Astrocyte (in vitro differentiated cells and primary cell): ENCODE measurements at regions not wholly inside any gene's neighbourhood (a gene's known extent, or its start where the extent isn't known, plus 50 kb on each side); places are given as distances from the start of the nearest gene placed in this dataset.
A peak's percentile ranks its signal among the peaks of the same experiment; 100 is the strongest.
"Not testable (repeated sequence)": the region's sequence is repeated elsewhere in the genome, so short reads cannot be mapped to it uniquely, and the experiment has no call there.

Source experiments
- DNase-seq: peaks from one replicate; pipeline ENCODE4 v3.0.0-alpha.2; 2010; ENCODE audit warnings: low read depth
- FAIRE-seq: peaks from 2 replicates; lab custom pipeline; 2011; peaks lifted over from hg19 to GRCh38; lab: Jason Lieb, UNC
- H2AFZ ChIP-seq: 2 replicates; pipeline ENCODE4 v1.6.0; 2012; ENCODE audit warnings: low read depth, low read length, inconsistent platforms
- H3K27ac ChIP-seq: 2 replicates; pipeline ENCODE4 v1.5.1; 2011; ENCODE audit warnings: low read depth, low read length, inconsistent platforms
- H3K27me3 ChIP-seq: 2 replicates; pipeline ENCODE4 v1.6.0; 2011; ENCODE audit warnings: low read length, inconsistent platforms; ENCODE audit not compliant: insufficient read depth
- H3K36me3 ChIP-seq: 2 replicates; pipeline ENCODE4 v1.5.1; 2011; ENCODE audit warnings: low read length, inconsistent platforms; ENCODE audit not compliant: insufficient read depth
- H3K4me1 ChIP-seq: 2 replicates; pipeline ENCODE4 v1.5.1; 2011; ENCODE audit warnings: low read length, inconsistent platforms; ENCODE audit not compliant: insufficient read depth
- H3K4me2 ChIP-seq: 2 replicates; pipeline ENCODE4 v1.6.0; 2012; ENCODE audit warnings: low read length, inconsistent platforms
- H3K4me3 ChIP-seq: 2 replicates; pipeline ENCODE4 v1.5.1; 2011; ENCODE audit warnings: low read depth, mild to moderate bottlenecking, low read length, inconsistent platforms; ENCODE audit not compliant: insufficient read depth
- H3K79me2 ChIP-seq: 2 replicates; pipeline ENCODE4 v1.6.0; 2012; ENCODE audit warnings: mild to moderate bottlenecking, low read length, inconsistent platforms; ENCODE audit not compliant: insufficient read depth
- H3K9ac ChIP-seq: 2 replicates; pipeline ENCODE4 v1.6.0; 2012; ENCODE audit warnings: mild to moderate bottlenecking, low read length, inconsistent platforms
- H3K9me3 ChIP-seq: 2 replicates; pipeline ENCODE4 v1.5.1; 2012; ENCODE audit warnings: low read depth, mild to moderate bottlenecking, low read length, inconsistent platforms; ENCODE audit not compliant: insufficient read depth
- H4K20me1 ChIP-seq: 2 replicates; pipeline ENCODE4 v1.6.0; 2012; ENCODE audit warnings: low read length, inconsistent platforms; ENCODE audit not compliant: insufficient read depth
- H3K27ac Mint-ChIP-seq: one replicate; pipeline ENCODE4 v1.8.0; 2021; ENCODE audit warnings: mild to moderate bottlenecking, mixed read lengths; ENCODE audit not compliant: unreplicated experiment
- H3K27me3 Mint-ChIP-seq: one replicate; pipeline ENCODE4 v1.8.0; 2021; ENCODE audit warnings: low read depth, mixed read lengths; ENCODE audit not compliant: unreplicated experiment
- H3K36me3 Mint-ChIP-seq: one replicate; pipeline ENCODE4 v1.8.0; 2021; ENCODE audit warnings: low read depth, mixed read lengths; ENCODE audit not compliant: unreplicated experiment
- H3K4me1 Mint-ChIP-seq: one replicate; pipeline ENCODE4 v1.8.0; 2021; ENCODE audit warnings: low read depth, mixed read lengths; ENCODE audit not compliant: unreplicated experiment
- H3K4me3 Mint-ChIP-seq: one replicate; pipeline ENCODE4 v1.8.0; 2021; ENCODE audit warnings: mild to moderate bottlenecking, moderate library complexity, mixed read lengths; ENCODE audit not compliant: unreplicated experiment
- H3K9me3 Mint-ChIP-seq: one replicate; pipeline ENCODE4 v1.8.0; 2021; ENCODE audit warnings: mild to moderate bottlenecking, mixed read lengths; ENCODE audit not compliant: unreplicated experiment
- CTCF ChIP-seq: IDR thresholded peaks from 2 replicates; pipeline ENCODE4 v1.5.1; 2011; ENCODE audit warnings: low read depth, mild to moderate bottlenecking, inconsistent platforms, low read length, moderate library complexity; ENCODE audit not compliant: insufficient read depth
- EZH2 ChIP-seq: IDR thresholded peaks from 2 replicates; pipeline ENCODE4 v1.6.1; 2012; ENCODE audit warnings: mild to moderate bottlenecking, low read length, inconsistent platforms; ENCODE audit not compliant: insufficient read depth

DNA sequence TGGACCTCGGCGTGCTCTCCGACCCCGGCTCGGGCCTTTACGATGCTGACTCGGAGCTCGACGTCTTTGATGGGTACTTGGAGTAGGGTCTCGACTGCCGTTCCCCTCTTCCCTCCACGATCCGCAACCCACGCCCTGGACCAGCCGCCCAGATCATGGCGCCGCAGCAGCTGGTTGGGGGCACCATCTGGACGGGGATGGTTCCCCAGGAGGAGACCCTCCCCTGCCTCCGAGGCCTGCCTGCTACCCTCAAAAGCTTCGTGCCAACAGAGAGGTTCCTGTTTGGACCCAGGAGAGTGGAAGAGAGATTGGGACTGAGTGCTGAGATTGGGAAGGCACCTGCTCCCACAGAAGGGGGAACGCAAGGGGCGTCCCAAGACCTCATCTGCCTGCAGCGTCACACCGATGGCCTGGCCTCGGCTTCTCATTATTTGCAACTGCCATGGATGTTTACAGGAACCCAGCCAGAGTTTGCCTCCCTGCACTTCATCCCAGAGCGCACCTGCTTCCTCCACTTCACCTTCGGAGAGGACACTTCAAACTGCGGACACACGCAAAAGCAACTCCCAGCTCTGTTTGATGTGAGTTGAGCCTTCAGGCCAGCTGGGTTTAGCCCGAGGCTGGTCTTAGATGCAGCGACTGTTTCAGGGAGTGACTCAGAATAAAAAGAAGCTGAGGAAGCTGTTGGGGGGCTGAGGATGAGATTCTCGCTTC, 58.9 kb downstream of the GOLGA6L7 start:
- DNase-seq: peak; percentile 3
- H3K27me3 ChIP-seq, H3K79me2 ChIP-seq, H3K4me1 ChIP-seq, H3K4me3 ChIP-seq, H2AFZ ChIP-seq, H3K4me1 Mint-ChIP-seq, H3K36me3 Mint-ChIP-seq, H3K4me2 ChIP-seq, H3K27ac Mint-ChIP-seq, H3K27ac ChIP-seq, FAIRE-seq, H4K20me1 ChIP-seq, H3K36me3 ChIP-seq, H3K9me3 Mint-ChIP-seq, H3K9me3 ChIP-seq, H3K27me3 Mint-ChIP-seq, H3K9ac ChIP-seq: not testable (repeated sequence)
- H3K4me3 Mint-ChIP-seq: peak overlapping the region; percentile 50

DNA sequence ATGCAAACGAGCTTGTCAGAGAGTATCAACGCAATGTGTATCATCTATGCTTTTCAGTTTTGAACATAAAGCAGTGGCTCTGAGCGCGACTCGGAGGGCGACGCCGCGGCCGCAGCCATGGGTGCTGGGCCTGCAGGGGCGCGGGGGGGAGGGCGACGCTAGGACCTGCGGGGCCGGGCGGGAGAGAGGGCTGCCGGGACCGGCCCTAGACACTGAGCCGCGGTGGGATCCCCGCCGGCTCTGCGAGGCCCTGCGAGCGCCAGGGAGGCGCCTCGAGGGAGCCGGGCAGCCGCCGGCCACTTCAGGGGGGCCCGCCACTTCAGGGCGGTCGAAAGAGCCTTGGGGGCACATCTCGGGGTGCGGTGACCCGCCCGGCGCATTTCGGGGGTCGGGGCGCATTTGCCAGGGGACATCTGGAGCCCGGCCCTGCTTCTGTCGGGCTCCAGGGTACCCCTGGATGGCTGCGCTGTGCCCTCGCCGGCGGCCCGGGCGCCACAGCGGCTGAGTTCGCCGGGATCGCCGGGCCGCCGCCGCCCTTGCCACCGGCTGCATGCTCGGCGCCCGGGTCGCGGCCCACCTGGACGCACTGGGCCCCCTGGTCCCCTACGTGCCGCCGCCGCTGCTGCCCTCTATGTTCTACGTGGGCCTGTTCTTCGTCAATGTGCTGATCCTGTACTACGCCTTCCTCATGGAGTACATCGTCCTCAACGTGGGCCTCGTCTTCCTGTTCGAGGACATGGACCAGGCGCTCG, 59.6 kb downstream of the GOLGA6L7 start:
- not testable (repeated sequence) for H3K9me3 ChIP-seq, H3K4me3 Mint-ChIP-seq, H3K4me3 ChIP-seq, H3K27me3 ChIP-seq, H3K27me3 Mint-ChIP-seq, DNase-seq, H4K20me1 ChIP-seq, H3K27ac Mint-ChIP-seq, H3K27ac ChIP-seq, H3K4me1 ChIP-seq, H3K9me3 Mint-ChIP-seq, H3K9ac ChIP-seq, H3K79me2 ChIP-seq, H3K4me1 Mint-ChIP-seq, H3K36me3 ChIP-seq, H3K36me3 Mint-ChIP-seq, FAIRE-seq
- peak overlapping the region; percentile 52 for H3K4me2 ChIP-seq
- peak overlapping the region; percentile 41 for H2AFZ ChIP-seq

DNA sequence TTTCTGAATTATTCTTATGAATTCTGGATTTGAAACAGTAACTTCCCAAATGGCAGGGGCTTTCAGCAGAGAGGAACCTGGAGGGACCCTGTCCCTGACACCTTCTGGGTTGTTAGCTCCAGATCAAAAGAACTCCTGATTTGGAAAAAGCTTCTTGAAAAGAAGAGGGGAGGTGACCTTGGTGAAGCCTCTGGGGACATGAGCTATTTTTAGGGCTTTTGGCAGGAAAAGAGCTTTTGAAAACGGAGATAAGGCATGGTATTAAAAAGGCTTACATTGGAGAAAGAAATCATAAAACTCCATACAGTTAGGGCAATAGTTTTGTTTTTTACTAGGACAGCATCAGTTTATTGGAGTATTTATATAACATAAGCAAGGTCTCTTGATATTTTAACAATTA, 60.3 kb downstream of the GOLGA6L7 start:
- not testable (repeated sequence) for H3K9me3 Mint-ChIP-seq, H3K27me3 ChIP-seq, H2AFZ ChIP-seq, DNase-seq, FAIRE-seq, H3K27ac Mint-ChIP-seq, H3K27me3 Mint-ChIP-seq, H3K27ac ChIP-seq, H3K4me1 ChIP-seq, H3K4me1 Mint-ChIP-seq, H3K79me2 ChIP-seq, H3K36me3 Mint-ChIP-seq, H3K9ac ChIP-seq, H3K4me3 Mint-ChIP-seq, H3K9me3 ChIP-seq, H3K4me3 ChIP-seq, H3K36me3 ChIP-seq, H4K20me1 ChIP-seq
- H3K4me2 ChIP-seq: peak overlapping the region; percentile 52

DNA sequence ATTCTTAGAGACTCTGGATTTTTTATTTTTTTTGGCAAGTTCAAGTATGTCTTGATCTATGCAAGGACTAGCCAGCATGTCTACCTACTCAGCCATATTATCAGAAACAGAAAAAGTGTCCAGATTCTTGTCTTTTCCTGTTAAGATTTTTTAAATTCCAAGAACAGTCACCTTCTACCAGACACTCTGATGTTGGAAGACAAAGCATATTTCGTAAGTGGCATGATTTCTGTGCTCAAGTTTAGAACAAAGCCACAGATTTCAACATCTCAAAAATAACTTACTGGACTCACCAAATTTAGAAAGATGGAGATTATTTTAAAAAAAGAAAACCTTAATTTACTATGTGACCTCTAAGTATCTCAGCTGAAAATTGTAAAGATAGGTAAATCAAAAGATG, 61.9 kb downstream of the GOLGA6L7 start:
- no peaks in the 10 kb centered on the region for H3K36me3 ChIP-seq
- no peaks in the 10 kb centered on the region for H3K79me2 ChIP-seq
- no peak overlapping the region for H3K4me3 Mint-ChIP-seq
- H3K4me1 ChIP-seq: no peaks in the 10 kb centered on the region
- DNase-seq (peak; percentile 73), FAIRE-seq (no peak)
- no peak overlapping the region for H3K27ac ChIP-seq
- H3K4me2 ChIP-seq: peak overlapping the region; percentile 37
- H3K36me3 Mint-ChIP-seq: no peaks in the 10 kb centered on the region
- peaks cover 4% of the 10 kb centered on the region for H3K4me1 Mint-ChIP-seq
- no peaks in the 10 kb centered on the region for H3K9me3 ChIP-seq
- no peak overlapping the region for H3K27ac Mint-ChIP-seq
- H3K9me3 Mint-ChIP-seq: no peaks in the 10 kb centered on the region
- H3K9ac ChIP-seq: no peak overlapping the region
- H3K27me3 ChIP-seq: no peaks in the 10 kb centered on the region
- TF ChIP-seq CTCF (no peak), EZH2 (no peak)
- no peak overlapping the region for H3K4me3 ChIP-seq
- H3K27me3 Mint-ChIP-seq: peaks cover 5% of the 10 kb centered on the region
- no peaks in the 10 kb centered on the region for H4K20me1 ChIP-seq
- H2AFZ ChIP-seq: no peak overlapping the region

DNA sequence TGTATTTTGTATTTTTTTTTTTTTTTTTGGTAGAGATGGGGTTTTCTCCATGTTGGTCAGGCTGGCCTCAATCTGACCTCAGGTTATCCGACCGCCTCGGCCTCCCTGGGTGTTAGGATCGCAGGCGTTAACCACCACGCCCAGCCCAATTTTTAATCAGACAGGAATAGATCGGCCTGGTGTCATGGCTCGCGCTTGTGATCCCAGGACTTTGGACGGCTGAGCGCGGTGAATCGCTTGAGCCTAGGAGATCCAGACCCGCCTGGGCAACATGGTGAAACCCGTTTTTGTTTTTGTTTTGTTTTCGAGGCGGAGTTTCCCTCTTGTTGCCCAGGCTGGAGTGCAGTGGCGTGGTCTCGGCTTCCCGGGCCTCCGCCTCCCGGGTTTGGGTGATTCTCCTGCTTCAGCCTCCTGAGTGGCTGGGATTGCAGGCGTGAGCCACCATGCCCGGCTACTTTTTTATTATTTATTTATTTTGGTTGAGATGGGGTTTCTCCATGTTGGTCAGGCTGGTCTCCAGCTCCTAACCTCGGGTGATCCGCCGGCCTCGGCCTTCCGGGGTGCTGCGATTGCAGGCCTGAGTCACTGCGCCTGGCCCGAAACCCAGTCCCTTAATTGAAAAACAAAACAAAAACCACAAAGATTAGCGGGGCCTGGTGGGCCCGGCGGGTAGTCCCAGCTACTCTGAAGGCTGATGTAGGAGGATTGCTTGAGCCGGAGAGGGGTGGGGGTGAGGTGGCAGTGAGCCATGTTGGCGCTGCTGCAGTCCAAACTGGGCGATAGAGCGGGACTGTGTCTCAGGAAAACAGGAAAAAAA, 63.9 kb downstream of the GOLGA6L7 start:
- not testable (repeated sequence) for H3K4me1 Mint-ChIP-seq, H3K27ac Mint-ChIP-seq

More for the DNA sequence above, 63.9 kb downstream of the GOLGA6L7 start:
- H3K27me3 ChIP-seq, H3K9me3 ChIP-seq, H3K4me3 ChIP-seq, FAIRE-seq, H3K27me3 Mint-ChIP-seq, H3K9ac ChIP-seq, H2AFZ ChIP-seq, H3K27ac ChIP-seq, H3K36me3 ChIP-seq, H4K20me1 ChIP-seq, H3K79me2 ChIP-seq, H3K9me3 Mint-ChIP-seq, H3K4me1 ChIP-seq, H3K36me3 Mint-ChIP-seq, H3K4me3 Mint-ChIP-seq: not testable (repeated sequence)
- peak overlapping the region; percentile 41 for H3K4me2 ChIP-seq
- DNase-seq: peak; percentile 36
